Left lung (tissue), 4 donors: ENCODE measurements at regions not wholly inside any gene's neighbourhood (a gene's known extent, or its start where the extent isn't known, plus 50 kb on each side); places are given as distances from the start of the nearest gene placed in this dataset.

Source experiments
- ATAC-seq: fragments of 200-7000 bp; cut with Tn5 transposase; one replicate; pipeline ENCODE4 v1.9.1; 2020; ENCODE audit warnings: moderate library complexity
- DNase-seq, 4 donors: peaks; one replicate each; pipeline ENCODE4 v3.0.0-alpha.2; 2013 to 2020
- H3K27ac ChIP-seq, 2 donors: fragments of 200-600 bp; sonication (generic) in 1 of 2; one replicate each; pipeline versions ENCODE4 v1.5.0 to v1.8.0; 2020 to 2021
- H3K27me3 ChIP-seq, 2 donors: fragments of 200-600 bp; sonication (generic) in 1 of 2; one replicate each; pipeline versions ENCODE4 v1.5.0 to v1.8.0; 2020 to 2021
- H3K36me3 ChIP-seq, 2 donors: fragments of 200-600 bp; sonication (generic) in 1 of 2; one replicate each; pipeline versions ENCODE4 v1.5.0 to v1.8.0; 2020 to 2021
- H3K4me1 ChIP-seq, 2 donors: fragments of 200-600 bp; one replicate each; pipeline ENCODE4 v1.8.0; 2021
- H3K4me3 ChIP-seq, 2 donors: fragments of 200-600 bp; sonication (generic) in 1 of 2; one replicate each; pipeline versions ENCODE4 v1.5.0 to v1.8.0; 2020 to 2021; ENCODE audit warnings: mild to moderate bottlenecking in 1 of 2
- H3K9me3 ChIP-seq, 2 donors: fragments of 200-600 bp; sonication (generic) in 1 of 2; one replicate each; pipeline versions ENCODE4 v1.5.0 to v1.8.0; 2020 to 2021
- intact Hi-C, 2 donors: fragments of 100-400 bp; cut with DNase I; formaldehyde crosslinking; loops; one replicate each; pipeline versions ENCODE4 v1.11.2 to v1.14.2; 2022
- TF ChIP-seq, protein P1 (sequence below), 2 donors: fragments of 200-600 bp; sonication (generic) in 1 of 2; IDR thresholded peaks; one replicate each; pipeline versions ENCODE4 v1.5.0 to v1.8.0; 2021; ENCODE audit warnings: antibody characterized with exemption in 2 of 2
- donor health status: DM: no; HTN: yes; CAD: no.
- donor health status: DM: no; HTN: no; CAD: no.

DNA sequence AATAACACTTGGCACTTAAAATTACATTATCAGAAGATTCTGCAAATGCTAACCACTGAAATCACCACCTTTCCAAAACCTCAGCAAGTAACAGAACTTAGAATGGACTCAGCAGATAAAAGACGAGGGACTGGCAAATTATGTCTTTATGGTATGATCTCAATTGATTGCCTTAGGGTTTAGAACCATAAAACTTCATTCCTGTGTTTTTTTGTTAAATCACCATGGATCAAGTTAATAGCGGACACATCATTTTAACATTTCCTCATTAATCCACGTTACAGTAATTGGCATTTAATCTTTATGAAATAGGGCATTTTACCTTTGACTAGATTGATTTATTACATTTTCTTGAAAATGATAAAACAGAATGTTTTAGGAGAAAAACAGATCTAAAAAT lies 2070.3 kb downstream of the PCDH9 start:
- Histone ChIP-seq H3K36me3 (no peaks in the 10 kb centered on the region), H3K4me1 (no peaks in the 10 kb centered on the region), H3K9me3 (no peaks in the 10 kb centered on the region), H3K27ac (no peak overlapping the region), H3K4me3 (no peak overlapping the region), H3K27me3 (no peaks in the 10 kb centered on the region)
- ATAC-seq, result no peak
- intact Hi-C loops, result no loop called here
- TF ChIP-seq, protein P1, sequence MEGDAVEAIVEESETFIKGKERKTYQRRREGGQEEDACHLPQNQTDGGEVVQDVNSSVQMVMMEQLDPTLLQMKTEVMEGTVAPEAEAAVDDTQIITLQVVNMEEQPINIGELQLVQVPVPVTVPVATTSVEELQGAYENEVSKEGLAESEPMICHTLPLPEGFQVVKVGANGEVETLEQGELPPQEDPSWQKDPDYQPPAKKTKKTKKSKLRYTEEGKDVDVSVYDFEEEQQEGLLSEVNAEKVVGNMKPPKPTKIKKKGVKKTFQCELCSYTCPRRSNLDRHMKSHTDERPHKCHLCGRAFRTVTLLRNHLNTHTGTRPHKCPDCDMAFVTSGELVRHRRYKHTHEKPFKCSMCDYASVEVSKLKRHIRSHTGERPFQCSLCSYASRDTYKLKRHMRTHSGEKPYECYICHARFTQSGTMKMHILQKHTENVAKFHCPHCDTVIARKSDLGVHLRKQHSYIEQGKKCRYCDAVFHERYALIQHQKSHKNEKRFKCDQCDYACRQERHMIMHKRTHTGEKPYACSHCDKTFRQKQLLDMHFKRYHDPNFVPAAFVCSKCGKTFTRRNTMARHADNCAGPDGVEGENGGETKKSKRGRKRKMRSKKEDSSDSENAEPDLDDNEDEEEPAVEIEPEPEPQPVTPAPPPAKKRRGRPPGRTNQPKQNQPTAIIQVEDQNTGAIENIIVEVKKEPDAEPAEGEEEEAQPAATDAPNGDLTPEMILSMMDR (IDR thresholded peaks at IDR 0.05), result no peak
- no peak for DNase-seq

DNA sequence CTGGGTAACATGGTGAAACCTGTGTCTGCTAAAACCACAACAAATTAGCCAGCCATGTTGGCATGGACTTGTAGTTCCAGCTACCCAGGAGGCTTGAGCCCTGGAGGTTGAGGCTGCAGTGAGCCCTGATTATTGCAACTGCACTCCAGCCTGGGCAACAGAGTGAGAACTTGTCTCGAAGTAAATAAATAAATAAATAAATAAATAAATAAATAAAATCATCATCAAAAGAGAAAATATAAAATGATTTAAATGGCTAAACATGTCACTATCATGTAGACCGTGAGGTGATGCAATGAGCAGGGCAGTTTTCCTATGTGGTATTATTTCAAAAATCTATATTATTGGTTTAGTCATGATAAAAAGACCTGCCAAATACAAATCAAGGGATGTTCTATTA lies 2074.3 kb downstream of the PCDH9 start:
- H3K4me1 ChIP-seq, result no peaks in the 10 kb centered on the region
- intact Hi-C loops, result no loop called here
- no peaks in the 10 kb centered on the region for H3K36me3 ChIP-seq
- H3K27ac ChIP-seq, result no peak overlapping the region
- no peak overlapping the region for H3K4me3 ChIP-seq
- H3K27me3 ChIP-seq, result no peaks in the 10 kb centered on the region
- TF ChIP-seq, protein P1 (IDR thresholded peaks at IDR 0.05), result no peak
- no peaks in the 10 kb centered on the region for H3K9me3 ChIP-seq
- DNase-seq, result no peak
- ATAC-seq, result no peak

DNA sequence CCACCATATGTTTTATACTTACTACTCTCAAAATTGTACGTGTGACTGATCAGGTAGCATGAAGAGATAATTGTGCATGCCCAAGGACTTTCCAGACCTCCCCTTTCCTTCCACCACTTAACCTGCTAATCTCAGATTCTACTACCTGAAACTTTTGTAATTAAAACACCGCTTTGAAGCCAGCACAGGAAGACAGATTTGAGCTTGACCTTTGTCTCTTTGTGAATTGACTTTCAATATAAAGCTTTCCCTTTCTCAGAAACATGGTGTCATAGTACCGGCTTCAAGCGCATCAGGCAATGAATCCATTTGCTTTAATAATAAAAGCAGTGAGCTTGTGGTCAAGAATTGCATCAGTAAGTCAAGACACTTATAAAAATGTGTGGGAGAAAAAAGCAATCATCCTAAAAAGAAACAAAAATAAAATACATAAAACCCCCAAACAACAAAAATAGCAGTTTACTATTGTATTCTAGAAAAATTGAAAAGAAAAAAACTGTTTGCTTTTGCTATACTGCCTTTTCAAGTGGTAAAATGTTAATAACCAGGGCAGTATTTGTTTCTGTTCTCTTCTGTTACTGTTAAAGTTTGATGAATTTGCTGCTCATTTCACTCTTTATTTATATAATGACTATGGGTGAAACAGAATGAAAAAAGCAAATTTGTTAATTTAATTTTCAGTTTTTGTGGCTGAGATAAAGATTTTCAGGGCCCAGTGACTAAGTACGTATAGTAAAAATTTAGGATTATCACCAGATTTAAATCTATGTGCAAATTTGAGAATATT lies 2075.3 kb downstream of the PCDH9 start:
- TF ChIP-seq, protein P1 (IDR thresholded peaks at IDR 0.05), result no peak
- H3K27ac ChIP-seq, result no peak overlapping the region
- ATAC-seq (no peak), DNase-seq (no peak)
- H3K27me3 ChIP-seq, result no peaks in the 10 kb centered on the region
- no peak overlapping the region for H3K4me3 ChIP-seq
- no peaks in the 10 kb centered on the region for H3K4me1 ChIP-seq
- H3K36me3 ChIP-seq, result no peaks in the 10 kb centered on the region
- intact Hi-C loops, result no loop called here
- H3K9me3 ChIP-seq, result peaks cover 0 to 3% of the 10 kb centered on the region in 2 donors

DNA sequence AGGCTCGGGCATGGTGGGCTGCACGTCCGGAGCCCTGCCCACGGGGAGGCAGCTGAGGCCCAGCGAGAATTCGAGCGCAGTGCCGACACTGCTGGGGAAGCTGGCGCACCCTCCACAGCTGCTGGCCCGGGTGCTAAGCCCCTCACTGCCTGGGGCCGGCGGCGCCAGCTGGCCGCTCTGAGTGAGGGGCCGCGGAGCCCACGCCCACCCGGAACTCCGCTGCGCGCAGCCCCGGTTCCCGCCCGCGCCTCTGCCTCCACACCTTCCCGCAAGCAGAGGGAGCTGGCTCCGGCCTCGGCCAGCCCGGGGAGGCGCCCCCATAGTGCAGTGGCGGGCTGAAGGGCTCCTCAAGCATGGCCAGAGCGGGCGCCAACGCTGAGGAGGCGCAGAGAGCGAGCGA lies 2080.4 kb downstream of the PCDH9 start:
- ATAC-seq (no peak), DNase-seq (peak in 1 of 4 donors; percentile 68)
- TF ChIP-seq, protein P1 (IDR thresholded peaks at IDR 0.05), result no peak
- Histone ChIP-seq H3K36me3 (no peaks in the 10 kb centered on the region), H3K27me3 (no peaks in the 10 kb centered on the region), H3K4me1 (no peaks in the 10 kb centered on the region), H3K27ac (no peak overlapping the region), H3K4me3 (no peak overlapping the region), H3K9me3 (peaks cover 0 to 9% of the 10 kb centered on the region in 2 donors)
- intact Hi-C loops, result no loop called here

DNA sequence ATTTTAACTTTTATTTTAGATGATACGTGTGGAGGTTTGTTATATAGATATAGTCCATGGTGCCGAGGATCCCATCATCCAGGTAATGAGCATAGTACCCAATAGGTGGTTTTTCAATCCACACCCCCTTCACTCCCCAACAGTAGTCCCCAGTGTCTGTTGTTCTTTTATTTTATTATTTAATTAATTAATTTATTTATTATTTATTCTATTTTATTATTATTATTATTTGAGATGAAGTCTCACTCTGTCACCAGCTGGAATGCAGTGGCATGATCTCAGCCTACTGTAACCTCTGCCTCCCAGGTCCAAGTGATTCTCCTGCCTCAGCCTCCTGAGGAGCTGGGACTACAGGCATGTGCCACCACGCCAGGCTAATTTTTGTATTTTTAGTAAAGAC lies 2086.2 kb downstream of the PCDH9 start:
- Histone ChIP-seq H3K36me3 (no peaks in the 10 kb centered on the region), H3K27ac (no peak overlapping the region), H3K27me3 (no peaks in the 10 kb centered on the region), H3K4me3 (no peak overlapping the region), H3K4me1 (no peaks in the 10 kb centered on the region), H3K9me3 (peaks cover 0 to 7% of the 10 kb centered on the region in 2 donors)
- no peak for ATAC-seq
- intact Hi-C loops, result no loop called here
- DNase-seq, result no peak
- TF ChIP-seq, protein P1 (IDR thresholded peaks at IDR 0.05), result no peak
